HepG2 (cell line): ENCODE measurements at regions not wholly inside any gene's neighbourhood (a gene's known extent, or its start where the extent isn't known, plus 50 kb on each side); places are given as distances from the start of the nearest gene placed in this dataset.

ENCODE experiments used
- ATAC-seq: fragments of 200-7000 bp; cut with Tn5 transposase; 3 replicates; pipeline ENCODE4 v1.9.1; 2020; ENCODE audit warnings: mild to moderate bottlenecking, moderate library complexity
- BruUV-seq: library from RNA; stranded (reverse); fragments of 400-500 nt; replicated peaks from 2 replicates; lab custom pipeline; 2021; lab: Mats Ljungman, UMichigan
- CTCF ChIA-PET: fragments of 300-600 bp; formaldehyde crosslinking; extraction: SDS; loops from one replicate; lab custom pipeline; 2021; ENCODE audit warnings: low total read pairs, inconsistent platforms, low intra/inter-chr PET ratio; lab: Yijun Ruan, JAX
- POLR2A ChIA-PET: fragments of 350-600 bp; sonication (Branson Sonifier 250); formaldehyde crosslinking; loops from one replicate; lab custom pipeline; 2020; ENCODE audit warnings: antibody characterized with exemption, inconsistent platforms; lab: Yijun Ruan, JAX
- DNase-seq: peaks from one replicate; pipeline ENCODE4 v3.0.0-alpha.2; 2015; ENCODE audit warnings: low spot score
- FAIRE-seq: peaks from 3 replicates; lab custom pipeline; 2011; peaks lifted over from hg19 to GRCh38; lab: Jason Lieb, UNC
- H2AFZ ChIP-seq: one replicate; pipeline ENCODE4 v1.6.1; 2011; ENCODE audit warnings: low read length, inconsistent platforms
- H3K27ac ChIP-seq: fragments of 300-600 bp; 3 replicates; pipeline ENCODE4 v1.8.0; 2011; ENCODE audit warnings: mixed run types, mild to moderate bottlenecking, mixed read lengths, low read length, inconsistent platforms; ENCODE audit not compliant: insufficient read depth; ENCODE audit errors: extremely low read length
- H3K27me3 ChIP-seq, 2 experiments: fragments of 200-600 bp in 1 of 2; 2 replicates in 1 of 2; 3 replicates in 1 of 2; pipeline versions ENCODE4 v1.6.0 to v1.8.0; 2011; ENCODE audit warnings: low read length in 2 of 2, mild to moderate bottlenecking in 2 of 2, moderate library complexity in 2 of 2, inconsistent platforms in 1 of 2; ENCODE audit not compliant: insufficient read depth in 2 of 2, control insufficient read depth in 1 of 2
- H3K36me3 ChIP-seq, 2 experiments: fragments of 200-600 bp in 1 of 2; replicated peaks in 1 of 2; 2 replicates in 1 of 2; 3 replicates in 1 of 2; pipeline versions ENCODE4 v1.5.1 to v1.8.0; 2011; ENCODE audit warnings: low read length in 2 of 2, inconsistent platforms in 1 of 2; ENCODE audit not compliant: insufficient read depth in 2 of 2, control insufficient read depth in 1 of 2
- H3K4me1 ChIP-seq: 2 replicates; pipeline ENCODE4 v1.5.1; 2012; ENCODE audit warnings: low read length, inconsistent platforms; ENCODE audit not compliant: insufficient read depth
- H3K4me2 ChIP-seq: 2 replicates; pipeline ENCODE4 v1.6.0; 2011; ENCODE audit warnings: low read depth, low read length, inconsistent platforms
- H3K4me3 ChIP-seq, 3 experiments: fragments of 200-600 bp in 1 of 3; sonication (generic), shearing (Covaris generic) in 1 of 3; replicated peaks in 1 of 3; 2 replicates each; pipeline ENCODE4 v1.5.1; 2011 to 2016; ENCODE audit warnings: low read length in 3 of 3, inconsistent platforms in 2 of 3, low read depth in 2 of 3, mild to moderate bottlenecking in 2 of 3, control low read depth in 1 of 3, mixed read lengths in 1 of 3; ENCODE audit not compliant: insufficient read depth in 1 of 3
- H3K79me2 ChIP-seq: one replicate; pipeline ENCODE4 v1.6.1; 2011; ENCODE audit warnings: low read length, inconsistent platforms; ENCODE audit not compliant: insufficient read depth
- H3K9ac ChIP-seq: 2 replicates; pipeline ENCODE4 v1.6.0; 2011; ENCODE audit warnings: mild to moderate bottlenecking, low read depth, low read length, inconsistent platforms; ENCODE audit not compliant: insufficient read depth
- H3K9me3 ChIP-seq: 2 replicates; pipeline ENCODE4 v1.5.1; 2012; ENCODE audit warnings: mild to moderate bottlenecking, low read length
- H4K20me1 ChIP-seq: 2 replicates; pipeline ENCODE4 v1.6.0; 2011; ENCODE audit warnings: inconsistent platforms, mild to moderate bottlenecking, low read length, moderate library complexity; ENCODE audit not compliant: insufficient read depth
- BCL6 ChIP-seq: IDR thresholded peaks from 2 replicates; pipeline ENCODE4 v1.6.1; 2016; ENCODE audit warnings: missing genetic modification reagents, missing compliant biosample characterization
- BRCA1 ChIP-seq: sonication (generic); formaldehyde crosslinking; IDR thresholded peaks from 2 replicates; pipeline ENCODE4 v1.4.0; 2020; ENCODE audit warnings: missing genetic modification reagents
- FOXO1 ChIP-seq: sonication (generic); formaldehyde crosslinking; IDR thresholded peaks from 2 replicates; pipeline ENCODE4 v1.4.0; 2020; ENCODE audit warnings: missing genetic modification reagents
- GMEB2 ChIP-seq: IDR thresholded peaks from 2 replicates; pipeline ENCODE4 v1.6.1; 2016; ENCODE audit warnings: missing biosample characterization, missing genetic modification reagents, low read depth
- HDAC1 ChIP-seq: sonication (generic); formaldehyde crosslinking; IDR thresholded peaks from 2 replicates; pipeline ENCODE4 v1.5.1; 2020; ENCODE audit warnings: mild to moderate bottlenecking, missing genetic modification reagents
- HOXA5 ChIP-seq: sonication (generic); formaldehyde crosslinking; IDR thresholded peaks from 2 replicates; pipeline ENCODE4 v1.4.0; 2020; ENCODE audit warnings: missing genetic modification reagents
- MTA1 ChIP-seq: sonication (generic); formaldehyde crosslinking; IDR thresholded peaks from 2 replicates; pipeline ENCODE4 v1.4.0; 2020; ENCODE audit warnings: missing genetic modification reagents, mild to moderate bottlenecking, borderline replicate concordance
- PITX1 ChIP-seq: sonication (generic); formaldehyde crosslinking; IDR thresholded peaks from 2 replicates; pipeline ENCODE4 v1.5.1; 2020; ENCODE audit warnings: mild to moderate bottlenecking, missing genetic modification reagents
- POLR2AphosphoS5 ChIP-seq: IDR thresholded peaks from 2 replicates; pipeline ENCODE4 v1.6.1; 2012; ENCODE audit warnings: low read depth, low read length
- SKI ChIP-seq: fragments of 450-650 bp; IDR thresholded peaks from one replicate; pipeline ENCODE4 v1.6.1; 2018; ENCODE audit warnings: mild to moderate bottlenecking; ENCODE audit not compliant: partially characterized antibody
- SOX6 ChIP-seq, 2 experiments: fragments of 450-650 bp in 1 of 2; sonication (generic) in 1 of 2; formaldehyde crosslinking in 1 of 2; IDR thresholded peaks; 2 replicates each; pipeline versions ENCODE4 v1.4.0 to v1.6.1; 2017 to 2020; ENCODE audit warnings: antibody characterized with exemption in 1 of 2, mild to moderate bottlenecking in 1 of 2, missing genetic modification reagents in 1 of 2
- TFE3 ChIP-seq: IDR thresholded peaks from 2 replicates; pipeline ENCODE4 v1.6.1; 2016
- ZBTB37 ChIP-seq: sonication (generic); formaldehyde crosslinking; IDR thresholded peaks from 2 replicates; pipeline ENCODE4 v1.4.0; 2020; ENCODE audit warnings: mild to moderate bottlenecking, missing genetic modification reagents
- ZBTB7B ChIP-seq: sonication (generic); formaldehyde crosslinking; IDR thresholded peaks from 2 replicates; pipeline ENCODE4 v1.4.0; 2020; ENCODE audit warnings: missing genetic modification reagents
- ZNF234 ChIP-seq: sonication (generic); formaldehyde crosslinking; conservative IDR thresholded peaks from 2 replicates; pipeline ENCODE4 v1.5.1; 2020; ENCODE audit warnings: mild to moderate bottlenecking, missing genetic modification reagents
- ZNF720 ChIP-seq: sonication (generic); formaldehyde crosslinking; IDR thresholded peaks from 2 replicates; pipeline ENCODE4 v1.4.0; 2020; ENCODE audit warnings: missing genetic modification reagents
- ZNF850 ChIP-seq: sonication (generic); formaldehyde crosslinking; conservative IDR thresholded peaks from 2 replicates; pipeline ENCODE4 v1.9.0; 2021; ENCODE audit warnings: mild to moderate bottlenecking, missing genetic modification reagents
- ZNF883 ChIP-seq: sonication (generic); formaldehyde crosslinking; IDR thresholded peaks from 2 replicates; pipeline ENCODE4 v1.5.1; 2020; ENCODE audit warnings: mild to moderate bottlenecking, missing genetic modification reagents; ENCODE audit errors: not compliant biosample characterization
- WGBS: methylation state at CpG from one replicate; pipeline ENCODE4 v1.1.6; 2017; ENCODE audit warnings: low lambda C conversion rate; 5-methylcytosine and 5-hydroxymethylcytosine counted together
- in situ Hi-C: cut with HindIII; loops from 2 replicates; pipeline ENCODE4 v1.10.0; 2017; ENCODE audit warnings: low pct_unique_long_range_greater_than_20kb; ENCODE audit not compliant: extremely low pct_ligation_motif_present
- intact Hi-C: fragments of 100-400 bp; cut with micrococcal nuclease; formaldehyde crosslinking; loops from one replicate; pipeline ENCODE4 v1.10.0; 2022; ENCODE audit not compliant: unreplicated experiment

- Histone ChIP-seq H3K4me1 (no peaks in the 10 kb centered on the region), H3K9me3 (peaks cover 87% of the 10 kb centered on the region), H3K9ac (no peak overlapping the region), H3K4me3 (no peak overlapping the region), H3K36me3 (no peaks in the 10 kb centered on the region), H3K27me3 (no peaks in the 10 kb centered on the region), H3K27ac (no peak overlapping the region), H4K20me1 (no peaks in the 10 kb centered on the region), H3K4me2 (no peak overlapping the region), H2AFZ (no peak overlapping the region), H3K79me2 (no peaks in the 10 kb centered on the region)
- ATAC-seq (no peak), FAIRE-seq (no peak), DNase-seq (no peak)
- intact Hi-C loops, result no loop called here
- WGBS, result 0% methylated on average over 1 of the region's 1 CpG
- TF ChIP-seq ZBTB37 (no peak), SKI (no peak), ZNF234 (CRISPR knock-in tag) (no peak), ZBTB7B (CRISPR knock-in tag) (no peak)
- in situ Hi-C loops, result no loop called here
- ChIA-PET POLR2A (no interaction called here), CTCF (no interaction called here)
- no TSS peak for BruUV-seq
Measured at GRCh38 chr7:9785211-9785610, 1188.5 kb upstream of the PHF14 start.

GRCh38 chr7:9796241-9796640, 1177.4 kb upstream of the PHF14 start:
- WGBS, result 0% methylated on average over 1 of the region's 1 CpG
- Histone ChIP-seq H3K9me3 (peaks cover 72% of the 10 kb centered on the region), H3K4me1 (no peaks in the 10 kb centered on the region), H3K4me3 (no peak overlapping the region), H2AFZ (no peak overlapping the region), H3K9ac (no peak overlapping the region), H4K20me1 (no peaks in the 10 kb centered on the region), H3K4me2 (no peak overlapping the region), H3K27ac (no peak overlapping the region), H3K79me2 (no peaks in the 10 kb centered on the region), H3K36me3 (no peaks in the 10 kb centered on the region), H3K27me3 (no peaks in the 10 kb centered on the region)
- ChIA-PET CTCF (no interaction called here), POLR2A (no interaction called here)
- in situ Hi-C loops (no loop called here), intact Hi-C loops (no loop called here)
- ATAC-seq, result no peak
- no TSS peak for BruUV-seq
- no peak for FAIRE-seq
- no peak for DNase-seq
- TF ChIP-seq HOXA5 (CRISPR knock-in tag), result no peak
- TF ChIP-seq POLR2AphosphoS5, result no peak
- TF ChIP-seq MTA1 (CRISPR knock-in tag), result no peak
- no peak for TF ChIP-seq HDAC1 (CRISPR knock-in tag)
- TF ChIP-seq ZNF720 (CRISPR knock-in tag), result no peak
- no peak for TF ChIP-seq SOX6 (IDR thresholded peaks at IDR 0.05)
- no peak for TF ChIP-seq SOX6 (CRISPR knock-in tag; IDR thresholded peaks at IDR 0.05)
- TF ChIP-seq ZNF850 (CRISPR knock-in tag), result no peak
- TF ChIP-seq GMEB2 (CRISPR knock-in tag), result no peak
- TF ChIP-seq BRCA1, result no peak
- TF ChIP-seq FOXO1 (CRISPR knock-in tag), result no peak
- no peak for TF ChIP-seq TFE3
- no peak for TF ChIP-seq PITX1 (CRISPR knock-in tag)
- TF ChIP-seq ZNF883 (CRISPR knock-in tag), result no peak
- TF ChIP-seq BCL6 (CRISPR knock-in tag), result no peak
